ENCODE measurements at regions not wholly inside any gene's neighbourhood (a gene's known extent, or its start where the extent isn't known, plus 50 kb on each side); places are given as distances from the start of the nearest gene placed in this dataset.

DNA sequence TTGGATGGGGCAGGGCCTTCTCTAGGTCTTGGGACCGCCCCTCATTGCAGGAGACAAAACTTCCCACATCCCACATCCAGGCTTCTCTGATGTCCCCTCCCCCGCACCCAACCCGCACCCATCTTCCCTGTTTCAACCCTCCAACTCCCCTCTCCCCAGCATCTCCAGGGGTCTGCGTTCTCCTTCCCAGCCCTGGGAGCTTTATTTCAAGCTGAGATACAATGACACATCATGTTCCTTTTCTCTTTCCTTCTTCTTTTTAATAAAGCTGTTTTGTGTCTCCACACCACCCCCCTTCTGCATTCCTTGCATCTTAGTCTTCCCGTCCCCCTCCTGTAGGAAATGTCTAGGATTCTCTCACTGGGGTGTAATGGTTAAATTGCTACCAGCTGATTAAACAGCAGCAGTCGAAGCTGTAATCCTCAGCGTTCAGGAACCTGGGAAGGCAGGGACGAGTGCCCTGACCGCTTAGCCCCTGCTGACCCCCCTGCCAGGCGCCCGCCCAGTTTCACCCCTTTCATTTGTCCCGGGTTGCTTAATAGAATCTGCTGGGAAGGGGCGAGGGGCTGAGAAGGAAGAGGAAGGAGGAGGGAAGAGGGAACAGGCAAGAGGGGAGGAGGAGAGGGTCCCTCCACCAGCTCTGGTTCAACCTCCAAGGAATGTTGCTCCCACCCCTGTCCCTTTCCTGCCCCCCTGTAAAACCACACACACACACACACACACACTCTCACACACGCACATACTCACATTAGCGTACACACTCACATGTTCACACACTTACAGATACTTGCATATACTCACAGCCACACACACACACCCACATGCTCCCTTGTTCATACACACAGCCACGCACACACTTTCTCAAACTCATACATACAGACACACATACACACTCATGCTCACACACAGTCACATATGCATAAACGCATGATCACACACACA lies 104.5 kb upstream of the MED13L start:
- no peak for DNase-seq (ENCODE audit: low spot score)

DNA sequence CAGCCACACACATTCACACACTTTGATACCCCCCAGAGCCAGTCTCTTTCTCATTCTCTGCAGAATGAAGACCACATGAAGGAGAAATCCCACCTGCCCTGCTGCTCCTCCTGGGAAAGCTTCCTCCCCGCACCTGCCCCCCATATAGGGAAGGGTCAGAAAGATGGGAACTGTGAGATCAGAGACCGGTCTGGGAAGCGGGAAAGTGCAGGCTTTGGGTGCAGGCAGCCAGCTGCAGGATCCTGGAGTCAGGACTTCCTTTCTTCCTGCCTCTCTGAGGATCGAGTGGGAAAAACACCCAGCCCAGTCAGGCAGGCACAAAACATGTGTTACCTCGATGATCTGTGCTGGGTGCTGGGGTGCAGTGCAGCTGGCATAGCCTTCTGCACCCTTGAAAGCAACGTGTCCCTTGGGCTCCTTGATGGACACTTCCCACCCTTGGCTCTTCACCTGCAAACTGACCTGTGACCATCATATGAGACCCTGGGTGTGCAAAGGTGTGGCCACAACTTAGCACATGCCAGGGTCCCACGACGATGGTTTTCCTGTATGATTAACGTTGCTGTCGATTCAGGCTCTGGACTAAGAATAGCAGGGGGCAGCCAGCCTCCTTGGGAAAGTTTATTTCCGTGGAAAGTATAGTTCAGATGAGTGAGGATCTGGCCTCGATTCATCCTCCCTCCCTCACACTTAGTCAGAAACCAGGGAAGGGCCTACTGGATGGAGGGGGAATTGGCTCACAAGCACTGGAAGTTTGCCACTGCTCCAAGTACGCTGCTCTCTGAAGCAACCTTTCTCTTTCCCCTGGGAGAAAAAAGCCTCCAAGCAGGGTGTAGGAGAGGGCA lies 105.4 kb upstream of the MED13L start:
- DNase-seq (ENCODE audit: low spot score): no peak

DNA sequence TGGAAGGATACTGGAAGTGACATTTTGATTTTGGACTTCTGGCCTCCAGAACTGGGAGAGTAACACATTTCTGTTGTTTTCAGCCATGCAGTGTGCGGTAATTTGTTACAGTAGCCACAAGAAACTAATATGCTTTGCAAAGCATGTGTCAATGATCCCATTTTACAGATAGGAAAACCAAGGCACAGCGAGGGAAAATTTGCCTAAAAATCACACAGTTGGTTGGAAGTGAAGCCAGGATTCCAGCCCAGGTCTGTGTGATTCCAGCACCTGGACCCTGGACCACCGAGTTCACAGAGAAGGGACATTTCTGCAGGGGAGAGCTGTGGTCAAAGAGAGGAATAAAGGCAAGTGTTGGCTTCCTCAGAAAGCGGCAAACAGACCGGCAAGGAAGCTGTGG lies 106.7 kb upstream of the MED13L start:
- DNase-seq (ENCODE audit: low spot score): no peak

DNA sequence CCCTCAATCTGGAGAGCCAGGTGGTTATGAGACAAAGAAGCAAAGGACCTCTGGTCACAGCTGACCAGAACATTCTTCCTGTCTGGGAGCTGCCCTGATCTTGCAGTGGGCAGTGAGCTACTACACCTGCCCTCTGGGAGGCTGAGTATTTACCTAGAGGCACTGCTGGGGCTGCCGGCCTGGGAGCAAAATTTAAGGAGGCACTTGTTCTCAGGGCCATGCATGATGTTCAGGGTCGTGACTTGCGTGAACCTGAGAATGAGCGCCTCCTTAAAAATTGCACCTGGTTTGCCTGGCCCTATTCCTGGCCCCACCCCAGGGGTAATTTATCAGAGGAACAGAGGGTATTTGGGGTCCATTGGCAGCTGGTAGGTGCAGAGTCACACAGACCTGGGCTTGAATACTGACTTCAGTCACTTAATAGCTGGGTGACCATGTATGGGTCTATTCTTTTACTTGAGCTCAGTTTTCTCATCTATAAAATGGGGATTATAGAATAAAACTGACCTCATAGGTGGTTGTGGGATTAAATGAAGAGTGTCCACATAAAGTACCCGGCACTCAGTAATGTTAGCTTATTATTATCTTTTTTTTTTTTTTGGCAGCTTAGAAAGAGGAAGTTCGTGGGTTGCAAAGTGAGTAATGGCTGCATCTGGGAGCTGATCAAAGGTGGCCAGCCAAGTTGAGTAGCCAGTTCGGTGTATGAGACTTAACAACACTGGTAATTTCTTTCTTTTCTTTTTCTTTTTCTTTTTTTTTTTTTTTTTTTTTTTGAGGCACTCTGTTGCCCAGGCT lies 107.4 kb upstream of the MED13L start:
- DNase-seq (ENCODE audit: low spot score): no peak

DNA sequence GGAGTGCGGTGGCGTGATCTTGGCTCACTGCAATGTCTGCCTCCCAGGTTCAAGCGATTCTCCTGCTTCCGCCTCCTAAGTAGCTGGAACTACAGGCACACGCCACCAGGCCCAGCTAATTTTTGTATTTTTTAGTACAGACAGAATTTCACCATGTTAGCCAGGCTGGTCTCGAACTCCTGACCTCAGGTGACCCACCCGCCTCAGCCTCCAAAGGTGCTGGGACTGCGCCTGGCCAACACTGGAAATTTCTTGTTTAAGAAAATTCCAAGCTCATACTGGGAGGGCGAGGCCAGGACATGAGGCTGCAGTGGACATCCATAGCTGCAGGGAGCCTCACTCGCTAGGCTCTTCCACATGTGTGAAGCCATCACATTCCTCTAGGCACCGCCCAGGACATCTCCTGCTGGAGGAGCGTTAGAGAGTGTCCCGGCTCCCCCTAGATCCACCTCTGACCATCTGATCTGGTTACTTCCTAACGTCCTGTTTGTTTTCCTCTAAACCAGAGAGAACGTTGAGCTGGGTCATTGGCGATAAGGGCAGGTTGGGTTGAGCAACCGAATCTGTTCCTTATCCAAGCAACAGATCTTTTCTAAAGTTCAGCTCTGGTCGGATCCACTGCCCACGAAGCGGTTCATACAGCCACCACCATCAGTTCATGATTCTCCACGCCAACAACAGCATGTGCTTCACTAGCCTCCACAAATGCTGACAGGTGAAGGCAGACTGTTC lies 108.2 kb upstream of the MED13L start:
- DNase-seq (ENCODE audit: low spot score): no peak

DNA sequence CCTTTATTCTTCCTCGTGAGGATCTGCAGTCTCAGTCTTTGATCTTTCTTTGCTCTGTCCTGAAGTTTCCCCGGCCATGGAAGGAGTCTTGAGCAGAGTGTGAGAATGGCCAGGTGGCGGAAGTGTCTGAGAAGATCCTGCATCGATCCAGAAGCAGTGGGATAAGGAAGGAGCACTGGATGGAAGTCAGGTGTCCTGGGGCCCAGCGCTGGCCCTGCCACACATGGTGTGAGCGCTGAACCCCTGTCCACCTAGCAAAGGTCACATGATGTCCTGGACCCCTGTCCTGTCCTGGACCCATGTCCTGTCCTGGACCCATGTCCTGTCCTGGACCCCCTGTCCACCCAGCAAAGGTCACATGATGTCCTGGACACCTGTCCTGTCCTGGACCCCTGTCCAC lies 111.8 kb upstream of the MED13L start:
- DNase-seq (ENCODE audit: low spot score): no peak

DNA sequence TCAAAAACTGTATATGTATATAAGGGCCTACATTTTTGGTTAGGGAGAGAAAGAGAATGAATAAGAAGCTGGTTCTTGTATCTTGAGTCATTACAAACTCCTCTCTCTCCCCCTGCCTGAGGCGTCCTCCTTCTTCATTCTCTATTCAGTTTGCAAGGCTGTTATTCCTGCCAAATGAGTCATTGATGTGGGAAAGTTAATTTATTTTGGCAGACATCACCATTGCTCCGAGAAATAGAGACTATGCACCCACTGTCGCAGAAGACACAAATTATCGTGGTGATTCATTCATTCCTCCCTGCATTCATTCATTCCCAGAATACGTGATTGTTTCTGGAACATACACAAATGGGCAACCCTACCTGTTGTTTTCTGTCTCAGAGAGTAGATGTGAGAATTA lies 112.5 kb upstream of the MED13L start:
- no peak for DNase-seq (ENCODE audit: low spot score)

DNA sequence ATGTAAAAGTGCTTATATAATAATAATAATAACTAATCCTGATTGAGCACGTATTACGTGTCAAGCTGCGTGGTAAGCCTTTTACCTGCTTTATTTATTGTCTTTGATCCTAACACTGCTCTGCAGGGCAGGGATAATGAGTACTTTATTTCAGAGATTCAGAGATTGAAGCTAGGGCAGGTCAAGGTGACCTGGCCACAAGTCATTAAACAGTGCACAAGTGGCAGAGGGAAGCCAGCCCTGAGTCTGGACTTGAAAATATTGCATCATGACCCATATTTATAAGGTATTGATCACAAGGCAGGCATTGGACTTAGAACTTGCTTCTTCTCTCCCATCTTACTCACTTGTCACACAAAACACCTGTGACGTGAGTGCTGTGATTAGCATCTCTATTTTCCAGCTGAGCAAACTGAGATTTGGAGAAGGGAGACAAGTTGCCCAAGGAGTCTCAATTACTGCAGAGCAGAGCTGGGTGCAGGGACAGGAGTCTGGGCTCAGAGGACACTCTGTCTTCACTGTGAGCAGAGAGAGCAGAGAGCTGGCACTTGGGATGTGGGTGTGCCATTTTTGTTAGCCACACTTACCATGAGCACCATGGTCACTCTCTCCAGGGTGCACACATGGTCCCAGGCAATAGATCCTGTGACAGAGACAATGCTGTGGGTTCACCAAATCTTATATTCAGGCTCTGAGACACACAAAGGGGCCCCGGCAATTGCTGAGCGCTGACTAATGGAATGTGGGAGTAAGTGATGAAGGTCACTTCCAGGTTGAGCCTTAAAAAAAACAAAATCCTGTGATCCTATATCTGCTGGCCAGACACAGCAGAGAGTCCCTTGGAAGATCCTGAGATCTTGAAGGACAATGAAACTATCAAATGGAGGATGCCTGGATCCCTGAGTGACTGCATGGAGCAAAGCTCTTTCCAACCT lies 113.2 kb upstream of the MED13L start:
- no peak for DNase-seq (ENCODE audit: low spot score)

DNA sequence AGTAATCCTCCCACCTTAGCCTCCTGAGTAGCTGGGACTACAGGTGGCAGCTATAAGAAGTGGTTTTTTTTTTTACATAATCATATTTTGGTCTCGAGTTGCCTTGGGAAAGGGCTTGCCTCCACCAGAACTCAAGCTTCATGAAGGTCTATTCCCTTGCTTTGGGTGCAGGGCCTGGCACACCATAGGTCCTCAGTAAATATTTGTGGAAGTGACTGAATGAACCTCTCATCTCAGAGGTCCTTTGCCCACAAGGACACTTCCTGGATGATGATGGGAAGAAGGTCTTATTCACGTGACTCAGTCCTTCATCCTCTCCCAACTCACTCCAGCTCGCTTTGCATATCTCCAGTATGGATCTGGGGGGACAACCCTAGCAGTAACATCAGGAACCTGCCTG lies 114.0 kb upstream of the MED13L start:
- no peak for DNase-seq (ENCODE audit: low spot score)

DNA sequence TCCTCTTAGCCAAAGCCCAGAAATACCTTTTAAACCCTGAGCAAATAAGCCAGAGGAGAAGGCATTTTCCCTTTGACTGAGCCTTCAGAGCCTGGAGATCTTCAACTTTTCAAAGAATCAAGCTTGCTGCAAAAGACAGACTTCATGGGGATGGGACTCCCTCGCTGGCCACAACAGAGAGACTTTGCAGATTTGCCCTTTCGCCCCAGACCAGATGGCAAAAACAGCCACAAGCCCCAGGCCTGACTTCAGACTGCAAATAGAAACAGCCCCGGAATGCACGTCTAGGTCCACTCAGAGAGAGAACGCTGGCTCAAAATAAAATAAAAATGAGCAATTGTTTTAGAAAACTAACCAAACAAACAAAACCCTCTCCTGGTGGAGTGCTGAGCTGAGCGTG lies 114.6 kb upstream of the MED13L start:
- no peak for DNase-seq (ENCODE audit: low spot score)

DNA sequence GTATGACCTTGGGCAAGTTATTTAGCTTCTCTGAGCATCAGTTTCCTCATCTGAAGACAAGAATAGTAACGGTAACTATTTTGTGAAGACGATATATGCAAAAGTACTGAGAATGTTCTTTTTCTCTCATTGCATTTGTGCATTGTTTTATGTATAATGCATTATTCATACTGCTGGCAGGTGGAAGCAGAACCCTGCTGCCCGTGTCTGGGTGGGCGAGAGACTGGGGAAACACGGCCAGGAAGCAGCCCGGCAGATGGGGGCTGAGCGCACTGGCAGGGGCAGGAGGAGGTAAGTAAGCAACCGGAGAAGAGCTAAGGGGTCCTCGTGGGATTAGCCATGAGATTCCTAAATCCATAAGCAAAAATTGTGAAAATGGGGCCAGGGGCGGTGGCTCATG lies 115.8 kb upstream of the MED13L start:
- no peak for DNase-seq (ENCODE audit: low spot score)

DNA sequence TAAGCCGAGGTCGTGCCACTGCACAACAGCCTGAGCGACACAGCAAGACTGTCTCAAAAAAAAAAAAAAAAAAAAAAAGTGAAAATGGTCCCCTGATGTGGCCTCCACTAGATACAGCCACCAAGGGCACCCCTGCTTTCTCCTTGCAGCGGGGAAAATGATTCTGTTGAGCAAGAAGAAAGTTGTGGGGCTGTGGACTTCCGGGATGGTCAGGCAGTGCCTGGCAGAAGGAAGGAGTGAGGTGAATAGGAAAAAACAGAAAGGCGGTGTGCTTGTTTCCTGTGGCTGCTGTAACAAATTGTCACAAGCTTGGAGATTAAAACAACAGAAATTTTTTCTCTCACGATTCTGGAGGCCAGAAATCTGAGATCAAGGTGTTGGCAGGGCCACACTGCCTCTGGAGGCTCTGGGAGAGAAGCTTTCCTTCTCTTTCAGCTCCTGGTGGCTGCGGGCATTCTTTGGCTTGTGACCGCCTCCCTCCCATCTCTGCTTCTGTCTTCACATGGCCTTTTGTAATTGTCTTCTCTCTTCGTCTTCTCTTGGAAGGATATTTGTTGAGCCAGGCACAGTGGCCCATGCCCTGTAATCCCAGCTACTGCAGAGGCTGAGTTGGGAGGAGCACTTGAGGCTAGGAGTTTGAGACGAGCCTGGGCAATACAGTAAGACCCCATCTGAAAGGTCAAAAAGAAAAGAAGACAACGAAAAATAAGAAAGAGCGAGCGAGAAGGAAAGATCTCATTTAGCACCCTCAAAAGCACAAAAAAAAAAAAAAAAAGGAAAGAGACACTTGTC lies 116.6 kb upstream of the MED13L start:
- DNase-seq (ENCODE audit: low spot score): no peak

DNA sequence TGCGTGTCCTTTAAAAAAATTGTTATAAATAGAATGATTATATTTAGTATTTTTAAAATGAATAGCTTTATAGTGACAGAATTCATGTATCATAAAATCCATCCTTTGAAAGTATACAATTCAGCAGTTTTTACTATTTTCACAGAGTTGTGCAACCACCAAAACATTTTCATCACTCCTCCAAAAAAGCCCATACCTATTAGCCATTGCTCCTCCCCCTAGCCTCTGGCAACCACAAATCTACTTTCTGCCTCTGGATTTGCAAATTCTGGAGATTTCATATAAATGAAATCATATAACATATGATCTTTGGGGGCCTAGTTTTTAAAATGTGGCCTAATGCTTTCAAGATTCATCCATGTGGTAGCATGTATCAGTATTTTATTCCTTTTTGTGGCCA lies 117.9 kb upstream of the MED13L start:
- no peak for DNase-seq (ENCODE audit: low spot score)

DNA sequence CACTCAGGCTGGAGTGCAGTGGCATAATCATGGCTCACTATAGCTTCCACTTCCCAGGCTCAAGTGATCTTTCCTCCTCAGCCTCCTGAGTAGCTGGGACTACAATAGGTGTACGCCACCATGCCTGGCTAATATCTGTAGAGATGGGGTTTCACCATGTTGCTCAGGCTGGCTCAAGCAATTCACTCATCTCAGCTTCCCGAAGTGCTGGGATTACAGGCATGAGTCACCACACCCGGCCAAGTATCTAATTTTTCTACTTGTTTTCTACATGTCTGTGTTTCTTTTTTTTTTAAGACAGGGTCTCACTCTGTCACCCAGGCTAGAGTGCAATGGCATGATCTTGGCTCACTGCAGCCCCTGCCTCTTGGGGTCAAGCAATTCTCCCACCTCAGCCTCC lies 119.7 kb upstream of the MED13L start:
- no peak for DNase-seq (ENCODE audit: low spot score)

DNA sequence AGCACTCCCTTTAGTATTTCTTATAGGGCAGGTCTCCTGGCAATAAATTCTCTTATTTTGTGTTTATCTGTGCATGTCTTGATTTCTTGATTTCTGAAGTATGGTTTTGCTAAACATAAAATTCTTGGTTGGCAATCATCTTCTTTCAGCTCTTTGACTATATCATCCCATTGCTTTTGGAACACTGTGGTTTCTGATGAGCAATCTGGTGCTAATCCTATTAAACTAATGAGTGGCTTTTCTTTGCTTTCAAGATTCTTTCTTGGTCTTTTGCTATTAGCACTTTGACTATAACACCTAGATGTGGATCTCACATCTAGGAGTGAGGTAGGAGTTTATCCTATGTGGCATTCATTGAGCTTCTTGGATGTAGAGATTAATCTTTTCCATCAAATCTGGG lies 120.7 kb upstream of the MED13L start:
- DNase-seq (ENCODE audit: low spot score): no peak

DNA sequence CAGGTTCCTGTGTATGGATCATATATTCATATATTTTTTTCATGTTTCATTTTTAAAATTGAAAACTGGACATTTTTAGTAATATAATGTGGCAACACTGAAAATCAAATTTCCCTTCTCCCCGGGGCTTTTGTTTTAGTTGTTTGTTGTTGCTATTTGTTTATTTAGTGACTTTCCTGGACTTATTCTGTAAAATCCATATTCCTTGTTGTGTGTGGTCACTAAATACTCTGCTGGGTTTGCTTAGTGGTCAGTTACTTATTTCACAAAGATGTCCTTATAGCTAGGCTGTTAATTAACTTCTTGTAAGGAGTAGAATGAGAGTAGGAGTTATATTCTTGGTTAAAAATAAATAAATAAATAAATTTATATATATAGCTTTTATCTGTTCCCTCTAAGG lies 121.6 kb upstream of the MED13L start:
- DNase-seq (ENCODE audit: low spot score): no peak

DNA sequence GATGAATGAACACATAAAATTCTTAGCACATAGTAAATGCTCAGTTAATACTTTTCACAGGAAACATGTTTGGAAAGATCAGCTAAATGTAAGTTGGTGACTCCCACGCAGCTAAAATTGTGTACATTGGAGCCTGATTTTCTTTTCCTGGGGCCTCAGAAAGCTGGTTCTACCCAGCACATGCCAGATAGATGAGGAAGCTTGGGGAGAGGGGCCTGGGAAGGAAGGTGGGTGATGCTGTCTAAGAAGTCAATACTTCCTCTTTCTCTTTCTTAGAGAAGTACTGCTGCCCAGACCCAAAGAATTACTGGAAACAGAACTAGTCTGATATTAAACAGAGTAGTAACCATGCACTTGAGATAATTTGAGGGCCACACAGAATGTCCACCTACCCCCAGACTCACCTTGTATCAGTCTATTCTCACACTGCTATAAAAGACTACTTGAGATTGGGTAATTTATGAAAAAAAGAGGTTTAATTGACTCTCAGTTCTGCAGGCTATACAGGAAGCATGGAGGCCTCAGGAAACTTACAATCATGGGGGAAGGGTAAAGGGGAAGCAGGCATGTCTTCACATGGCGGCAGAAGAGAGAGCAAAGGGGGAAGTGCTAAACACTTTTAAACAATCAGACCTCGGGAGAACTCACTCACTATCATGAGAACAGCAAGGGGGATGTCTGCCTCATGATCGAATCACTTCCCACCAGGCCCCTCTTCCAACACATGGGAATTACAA lies 123.3 kb upstream of the MED13L start:
- no peak for DNase-seq (ENCODE audit: low spot score)

DNA sequence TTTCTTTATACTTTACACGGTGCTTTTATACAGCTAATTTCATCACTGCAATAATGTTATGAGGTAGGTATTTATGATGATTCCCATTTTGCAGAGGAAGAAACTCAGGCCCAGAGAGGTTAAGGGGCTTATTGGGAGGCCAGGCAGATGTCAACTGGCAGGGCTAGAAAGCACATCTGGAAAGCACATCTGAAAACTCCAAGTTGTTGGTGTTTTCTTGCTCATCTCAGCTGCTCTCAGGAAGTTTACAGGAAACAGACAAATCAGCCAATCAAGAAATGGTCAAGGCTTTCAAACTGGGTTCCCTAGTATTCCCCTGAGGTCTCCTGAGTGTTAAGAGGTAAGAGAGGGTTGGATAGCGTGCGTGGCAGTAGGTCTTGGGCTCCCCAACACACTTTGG lies 124.1 kb upstream of the MED13L start:
- no peak for DNase-seq (ENCODE audit: low spot score)
